ENCODE measurements at regions not wholly inside any gene's neighbourhood (a gene's known extent, or its start where the extent isn't known, plus 50 kb on each side); places are given as distances from the start of the nearest gene placed in this dataset.
A peak's percentile ranks its signal among the peaks of the same experiment; 100 is the strongest.

DNA sequence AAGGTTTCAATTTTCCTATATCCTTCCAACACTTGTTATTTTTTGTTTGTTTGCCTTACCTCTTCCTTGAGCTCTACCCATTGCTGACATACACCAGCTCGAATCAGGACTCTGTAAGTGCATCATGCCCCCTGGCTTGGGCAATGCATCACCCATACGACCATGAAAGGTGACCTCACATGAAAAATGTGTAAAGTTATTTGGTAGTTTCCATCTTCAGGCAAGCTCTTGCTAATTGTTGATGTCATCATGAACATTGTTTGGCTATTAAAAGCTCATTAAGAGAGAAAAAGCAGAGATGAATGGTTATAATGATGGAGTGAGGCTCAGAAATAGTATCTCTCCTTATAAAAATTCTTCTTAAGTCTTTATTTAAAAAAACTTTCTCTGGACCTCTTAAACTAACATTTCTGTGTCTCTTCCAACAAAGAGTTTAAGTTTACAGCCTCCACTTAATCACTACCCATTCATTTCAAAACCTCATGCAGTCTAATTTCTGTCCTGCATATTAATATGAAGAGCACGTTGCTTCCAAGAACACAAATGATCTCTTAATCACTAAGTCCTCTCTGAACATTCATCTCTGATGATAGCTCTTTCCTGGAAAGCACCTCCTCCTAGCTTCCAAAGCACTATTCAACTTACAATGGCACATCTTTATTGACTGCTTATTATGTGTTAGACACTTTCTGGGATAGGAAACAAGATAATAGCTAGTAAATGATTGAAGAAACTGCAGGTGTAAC is 236.3 kb downstream of the NFKBIZ start:
- no peak for FAIRE-seq

DNA sequence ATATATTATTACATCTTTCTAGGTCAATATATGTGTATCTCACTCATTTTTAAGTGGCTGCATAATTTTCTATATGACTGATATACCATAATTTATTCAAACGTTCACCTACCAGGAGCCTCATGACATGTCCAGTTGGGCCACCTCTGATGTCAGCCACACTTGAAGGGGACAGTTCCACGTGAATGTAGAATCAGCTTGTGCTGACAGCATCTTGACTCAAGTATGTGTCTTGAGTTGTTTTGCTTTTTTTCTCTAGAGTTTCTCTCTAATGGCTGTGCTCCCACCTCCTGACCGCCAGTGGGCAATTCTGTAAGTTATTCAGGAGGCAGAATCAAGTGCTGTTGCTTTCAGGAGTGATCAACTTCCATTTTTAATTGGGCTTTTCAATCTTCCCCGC is 237.9 kb downstream of the NFKBIZ start:
- FAIRE-seq: no peak

- no peak for FAIRE-seq
Observed at GRCh38 chr3:102089239-102089638, 239.9 kb downstream of the NFKBIZ start.

DNA sequence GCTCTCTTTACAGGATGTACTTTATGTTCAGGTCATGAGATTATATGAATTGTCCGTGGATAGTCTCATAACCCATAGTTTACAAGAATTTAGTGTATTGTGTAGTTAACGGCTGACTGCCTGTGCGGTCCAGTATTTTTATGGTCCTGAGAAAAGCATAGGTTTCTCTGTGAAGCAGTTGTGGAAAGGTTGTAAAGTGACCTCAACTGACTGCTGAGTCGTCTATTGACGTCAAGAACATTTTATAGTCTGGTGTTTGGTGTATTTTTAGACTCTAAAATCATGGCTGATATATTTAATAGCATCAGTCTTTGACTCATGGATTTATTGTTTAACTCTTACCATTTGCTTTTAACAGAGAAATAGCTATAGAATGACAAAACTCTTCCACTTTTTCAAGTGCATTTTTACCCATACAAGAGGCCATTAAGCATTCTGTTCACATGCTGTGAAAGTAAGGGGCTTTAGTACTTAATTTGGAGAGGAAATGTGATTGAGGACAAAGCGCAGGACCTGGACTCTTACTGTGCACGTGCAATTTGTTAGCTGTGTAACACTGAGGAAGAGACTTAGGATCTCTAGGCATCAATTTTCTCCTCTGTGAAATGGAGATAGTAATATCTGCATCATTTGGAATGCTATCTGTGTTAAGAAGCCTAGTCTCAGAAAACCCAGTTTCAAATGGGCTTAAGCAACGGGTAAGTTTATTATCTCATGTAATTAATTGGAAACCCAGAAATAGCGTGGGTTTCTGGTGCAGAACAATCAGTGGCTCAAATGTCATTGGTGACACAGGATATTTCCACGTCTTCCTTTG is 240.8 kb downstream of the NFKBIZ start:
- no peak for FAIRE-seq

DNA sequence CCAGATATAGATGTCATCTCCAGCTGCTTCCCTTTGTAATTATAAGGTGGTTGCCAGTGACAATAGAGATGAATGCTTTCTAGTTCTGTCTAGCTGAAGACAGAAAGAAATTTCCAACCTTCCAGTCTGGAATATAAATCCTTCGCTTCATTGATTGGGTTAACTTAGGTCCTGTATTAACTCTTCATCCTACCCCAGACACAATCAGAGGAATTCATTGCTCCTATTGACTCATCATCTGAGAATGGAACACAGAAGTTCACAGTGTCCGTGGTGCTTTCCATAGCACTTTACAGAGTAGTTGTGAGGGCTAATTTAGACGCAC is 241.4 kb downstream of the NFKBIZ start:
- no peak for FAIRE-seq

GRCh38 chr3:102091358-102091757 is 242.0 kb downstream of the NFKBIZ start:
- FAIRE-seq: no peak

- no peak for FAIRE-seq
Observed at GRCh38 chr3:102092617-102093466, 243.5 kb downstream of the NFKBIZ start.

DNA sequence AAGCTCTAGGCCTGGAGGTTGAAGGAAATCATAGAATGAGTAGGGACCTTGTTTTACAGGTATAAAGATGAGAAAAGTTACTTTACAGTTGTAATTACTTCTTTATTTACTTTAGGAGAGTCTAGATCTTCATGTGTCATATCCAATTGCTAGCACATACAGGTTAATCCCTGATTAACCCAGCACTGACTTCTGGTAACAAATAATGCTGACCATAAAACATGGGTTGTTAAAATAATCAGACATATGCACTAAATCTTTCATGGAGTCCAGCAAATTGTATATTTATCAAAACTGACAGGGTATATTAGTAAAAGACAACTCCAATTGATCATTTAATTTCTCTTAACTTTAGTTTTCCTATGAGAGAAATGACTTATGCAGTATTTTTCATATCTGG is 245.2 kb downstream of the NFKBIZ start:
- FAIRE-seq: no peak

- FAIRE-seq: no peak
Observed at GRCh38 chr3:102095383-102095782, 246.1 kb downstream of the NFKBIZ start.

DNA sequence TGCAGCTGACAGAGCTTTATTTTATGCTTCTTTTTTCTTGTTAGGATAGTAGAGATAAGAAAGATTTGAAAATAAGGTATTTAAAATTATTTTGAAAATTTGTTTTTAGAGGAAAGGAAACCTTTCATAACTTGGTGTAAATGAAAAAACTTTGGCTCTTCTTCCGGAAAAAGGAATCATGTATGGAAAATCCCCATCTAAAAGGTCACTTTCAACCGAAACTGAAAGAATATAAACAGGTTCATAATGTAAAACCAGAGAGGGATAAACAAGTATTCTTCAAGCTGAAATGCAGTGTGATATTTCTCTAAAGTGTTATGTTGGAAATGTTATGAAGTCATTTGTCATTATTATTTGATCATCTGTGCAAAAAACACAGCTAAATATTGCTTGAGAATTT is 246.8 kb downstream of the NFKBIZ start:
- no peak for FAIRE-seq

GRCh38 chr3:102098130-102098885 is 249.0 kb downstream of the NFKBIZ start:
- FAIRE-seq: no peak

DNA sequence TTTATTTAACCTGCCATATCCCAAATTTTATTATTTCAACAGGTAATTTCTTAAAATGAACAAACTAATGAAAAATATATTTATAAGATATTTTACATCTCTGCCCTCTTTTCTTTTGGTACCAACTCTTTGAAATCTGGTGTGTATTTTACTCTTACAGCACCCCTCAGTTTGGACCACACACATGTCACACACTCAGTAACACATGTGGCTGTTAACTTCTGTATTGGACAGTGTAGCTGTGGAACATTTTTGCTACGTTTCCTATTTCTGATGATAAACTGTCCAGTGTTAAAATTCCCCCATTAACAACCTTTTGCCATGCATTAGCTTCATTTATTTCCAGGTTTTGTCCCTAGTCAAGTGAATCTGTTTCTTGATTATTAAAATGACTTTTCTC is 250.6 kb downstream of the NFKBIZ start:
- no peak for FAIRE-seq

- no peak for FAIRE-seq
Observed at GRCh38 chr3:102102394-102102793, 253.1 kb downstream of the NFKBIZ start.

- no peak for FAIRE-seq
Observed at GRCh38 chr3:102104033-102104432, 254.7 kb downstream of the NFKBIZ start.

DNA sequence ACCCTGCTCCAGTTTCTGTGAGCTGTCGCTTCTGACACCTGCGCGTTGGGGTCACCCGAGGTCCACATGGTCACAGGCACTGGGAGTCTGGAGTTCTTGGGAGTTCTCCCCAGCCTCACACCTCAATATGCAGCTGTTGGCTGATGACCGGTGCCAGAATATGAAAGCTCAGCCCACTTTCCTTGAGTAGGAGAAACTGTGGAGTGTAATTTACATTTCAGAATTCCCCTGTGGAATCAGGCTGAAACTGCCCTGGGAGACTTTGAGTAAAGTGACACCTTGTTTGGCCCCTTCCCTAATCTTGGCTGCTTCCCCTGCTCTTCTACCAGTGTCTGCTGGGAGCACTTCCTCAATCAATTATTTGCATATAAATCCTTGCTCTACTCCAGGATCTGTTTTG is 255.9 kb downstream of the NFKBIZ start:
- no peak for FAIRE-seq

GRCh38 chr3:102106416-102107097 is 257.2 kb downstream of the NFKBIZ start:
- no peak for FAIRE-seq

- peak; percentile 48 for FAIRE-seq
Observed at GRCh38 chr3:102112704-102113230, 263.5 kb downstream of the NFKBIZ start.

- no peak for FAIRE-seq
Observed at GRCh38 chr3:102113421-102114041, 264.2 kb downstream of the NFKBIZ start.

DNA sequence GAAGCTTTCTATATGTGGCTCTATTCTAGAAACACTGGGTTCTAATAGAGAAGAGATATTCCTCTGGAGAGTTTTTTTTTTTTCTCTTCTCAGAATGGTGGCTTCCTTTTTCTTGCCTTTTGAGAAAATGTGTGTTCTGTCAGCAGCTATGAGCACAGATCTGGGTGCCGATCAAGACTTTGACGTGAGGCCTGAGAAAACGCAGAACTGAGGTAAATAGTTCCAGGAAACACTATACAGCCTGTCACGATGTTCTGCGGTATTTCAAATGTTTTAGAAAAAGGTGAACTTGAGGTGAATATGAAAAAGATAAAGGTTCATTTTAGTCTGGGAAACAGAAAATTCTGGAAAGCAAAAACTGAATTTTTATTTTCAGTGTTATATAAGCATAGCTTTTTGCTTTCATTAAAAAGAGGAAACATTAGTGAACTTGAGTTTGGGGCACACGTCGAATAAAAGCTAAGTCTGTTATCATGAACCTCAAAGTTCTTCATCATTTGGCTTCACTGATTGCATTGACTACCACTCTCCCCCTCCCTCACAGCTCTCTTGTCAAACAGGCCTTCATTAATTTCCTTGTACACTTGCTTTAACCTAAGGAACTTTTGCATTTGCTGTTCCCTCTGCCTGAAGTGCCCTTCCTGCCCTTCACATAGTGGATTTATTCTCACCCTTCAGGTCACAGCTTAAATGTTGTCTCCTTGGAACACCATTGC is 265.1 kb downstream of the NFKBIZ start:
- no peak for FAIRE-seq

DNA sequence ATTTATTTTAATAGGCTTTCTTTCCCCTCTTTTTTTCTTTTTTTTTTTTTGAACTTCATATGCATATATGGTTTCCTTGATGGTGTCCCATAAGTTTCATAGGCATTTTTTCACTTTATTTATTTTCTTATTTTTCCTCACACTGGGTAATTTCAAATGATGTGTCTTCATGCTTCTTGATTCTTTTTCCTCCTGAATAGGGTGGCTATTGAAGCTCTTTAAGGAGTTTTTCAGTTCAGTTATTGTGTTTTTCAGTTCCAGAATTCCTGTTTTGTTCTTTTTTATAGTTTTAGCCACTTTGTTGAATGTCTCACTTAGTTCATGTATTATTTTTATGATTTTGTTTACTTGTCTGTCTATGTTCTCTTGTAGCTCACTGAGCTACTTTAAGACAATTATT is 273.2 kb downstream of the NFKBIZ start:
- FAIRE-seq: no peak

Data from endometrium (tissue), 2 donors.